Gastroesophageal sphincter (tissue), 4 donors: ENCODE measurements at regions not wholly inside any gene's neighbourhood (a gene's known extent, or its start where the extent isn't known, plus 50 kb on each side); places are given as distances from the start of the nearest gene placed in this dataset.
"Not testable (repeated sequence)": the region's sequence is repeated elsewhere in the genome, so short reads cannot be mapped to it uniquely, and the experiment has no call there.

Experiments used
- ATAC-seq: fragments of 150-250 bp; one replicate; pipeline ENCODE4 v1.9.1; 2016; ENCODE audit warnings: mild to moderate bottlenecking, moderate library complexity
- H3K27ac ChIP-seq, 4 donors: fragments of 200-600 bp; sonication (generic) in 3 of 4; 1 replicate in 3 of 4; 2 replicates in 1 of 4; pipeline ENCODE4 v1.5.1; 2016 to 2019
- H3K27me3 ChIP-seq: fragments of 200-600 bp; sonication (generic); one replicate; pipeline ENCODE4 v1.5.1; 2019
- H3K36me3 ChIP-seq, 2 donors: fragments of 200-600 bp; sonication (generic); one replicate each; pipeline ENCODE4 v1.5.1; 2019; ENCODE audit warnings: control low read depth in 1 of 2
- H3K4me1 ChIP-seq, 3 donors: fragments of 200-600 bp; sonication (generic); 1 replicate in 2 of 3; 2 replicates in 1 of 3; pipeline ENCODE4 v1.5.1; 2016 to 2019; ENCODE audit warnings: control low read depth in 2 of 3
- H3K4me3 ChIP-seq, 2 donors: fragments of 200-600 bp; sonication (generic); one replicate each; pipeline ENCODE4 v1.5.1; 2019; ENCODE audit warnings: mild to moderate bottlenecking in 1 of 2, moderate library complexity in 1 of 2
- H3K9me3 ChIP-seq, 3 donors: fragments of 200-600 bp; sonication (generic); one replicate each; pipeline ENCODE4 v1.5.1; 2017 to 2019; ENCODE audit warnings: control low read depth in 2 of 3
- CTCF ChIP-seq, 4 experiments: fragments of 200-600 bp in 2 of 4; fragments of 450-650 bp in 2 of 4; sonication (generic) in 1 of 4; IDR thresholded peaks; one replicate each; pipeline ENCODE4 v1.5.1; 2017 to 2019; ENCODE audit warnings: antibody characterized with exemption in 4 of 4, mild to moderate bottlenecking in 2 of 4, moderate library complexity in 2 of 4
- EP300 ChIP-seq: sonication (generic); formaldehyde crosslinking; IDR thresholded peaks from one replicate; pipeline ENCODE4 v1.6.1; 2017; ENCODE audit warnings: antibody characterized with exemption, mild to moderate bottlenecking
- POLR2A ChIP-seq, 2 donors: fragments of 450-650 bp; IDR thresholded peaks; one replicate each; pipeline ENCODE4 v1.6.1; 2017; ENCODE audit warnings: antibody characterized with exemption in 2 of 2, mild to moderate bottlenecking in 2 of 2, moderate library complexity in 1 of 2
- POLR2AphosphoS5 ChIP-seq: sonication (generic); formaldehyde crosslinking; IDR thresholded peaks from one replicate; pipeline ENCODE4 v1.6.1; 2017; ENCODE audit warnings: antibody characterized with exemption
- WGBS, 2 donors: methylation state at CpG; one replicate each; pipeline ENCODE4 v1.1.5; 2018; ENCODE audit warnings: low coverage in 1 of 2; 5-methylcytosine and 5-hydroxymethylcytosine counted together

- no peaks in the 10 kb centered on the region for H3K4me1 ChIP-seq
- H3K36me3 ChIP-seq: no peaks in the 10 kb centered on the region
- H3K4me3 ChIP-seq: no peak overlapping the region
- no peak for ATAC-seq
- no peak overlapping the region for H3K27ac ChIP-seq
- TF ChIP-seq POLR2AphosphoS5: no peak
- TF ChIP-seq CTCF (IDR thresholded peaks at IDR 0.05): peak in 3 of 4 experiments; percentile 24 to 44 (median 44)
- WGBS, 2 donors: 14 to 65% methylated on average over 1 to 3 of the region's 3 CpGs
- no peaks in the 10 kb centered on the region for H3K27me3 ChIP-seq
- H3K9me3 ChIP-seq: no peaks in the 10 kb centered on the region
These were observed 647.8 kb downstream of the CD109 start for GRCh38 chr6:74343804-74344203.

GRCh38 chr6:74343321-74343720 lies 647.3 kb downstream of the CD109 start:
- H3K4me3 ChIP-seq, H3K27ac ChIP-seq, H3K27me3 ChIP-seq, ATAC-seq, H3K9me3 ChIP-seq, H3K4me1 ChIP-seq, H3K36me3 ChIP-seq: not testable (repeated sequence)
- 86% methylated on average over 1 of the region's 6 CpGs; no CpG with 5 or more reads in 1 of the 2 donors for WGBS, 2 donors

DNA sequence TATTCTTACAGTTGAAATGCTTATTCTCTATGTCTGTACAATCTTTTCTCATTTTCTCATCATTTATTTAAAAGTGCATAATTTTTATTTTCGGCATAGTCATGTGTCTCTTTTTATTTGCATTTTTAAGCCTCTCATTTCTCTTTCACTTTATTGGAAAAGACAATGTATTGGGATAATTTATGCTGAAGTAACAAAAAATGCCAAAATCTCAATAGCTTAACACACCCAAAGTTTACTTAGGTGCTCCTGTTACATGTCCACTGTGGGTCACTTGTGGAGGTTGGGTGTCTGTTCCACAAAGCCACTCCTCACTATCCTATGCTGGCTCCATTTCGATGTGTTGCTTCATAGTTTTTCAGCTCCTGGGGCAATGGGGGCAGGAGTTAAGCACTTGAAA lies 638.7 kb downstream of the CD109 start:
- no peaks in the 10 kb centered on the region for H3K36me3 ChIP-seq
- no peak overlapping the region for H3K27ac ChIP-seq
- H3K4me3 ChIP-seq: no peak overlapping the region
- WGBS, 2 donors: 93% methylated on average over 2 of the region's 2 CpGs
- TF ChIP-seq EP300: no peak
- no peak for TF ChIP-seq POLR2A (IDR thresholded peaks at IDR 0.05)
- TF ChIP-seq POLR2AphosphoS5: no peak
- no peak for TF ChIP-seq CTCF (IDR thresholded peaks at IDR 0.05)
- H3K4me1 ChIP-seq: no peaks in the 10 kb centered on the region
- H3K27me3 ChIP-seq: no peaks in the 10 kb centered on the region
- ATAC-seq: no peak
- no peaks in the 10 kb centered on the region for H3K9me3 ChIP-seq

- Histone ChIP-seq H3K36me3 (no peaks in the 10 kb centered on the region), H3K4me3 (no peak overlapping the region), H3K9me3 (no peaks in the 10 kb centered on the region), H3K4me1 (no peaks in the 10 kb centered on the region), H3K27me3 (no peaks in the 10 kb centered on the region), H3K27ac (no peak overlapping the region)
- ATAC-seq: no peak
- TF ChIP-seq CTCF (IDR thresholded peaks at IDR 0.05) (no peak), POLR2AphosphoS5 (no peak), EP300 (no peak), POLR2A (IDR thresholded peaks at IDR 0.05) (no peak)
These were observed 637.4 kb downstream of the CD109 start for GRCh38 chr6:74333406-74333805.

DNA sequence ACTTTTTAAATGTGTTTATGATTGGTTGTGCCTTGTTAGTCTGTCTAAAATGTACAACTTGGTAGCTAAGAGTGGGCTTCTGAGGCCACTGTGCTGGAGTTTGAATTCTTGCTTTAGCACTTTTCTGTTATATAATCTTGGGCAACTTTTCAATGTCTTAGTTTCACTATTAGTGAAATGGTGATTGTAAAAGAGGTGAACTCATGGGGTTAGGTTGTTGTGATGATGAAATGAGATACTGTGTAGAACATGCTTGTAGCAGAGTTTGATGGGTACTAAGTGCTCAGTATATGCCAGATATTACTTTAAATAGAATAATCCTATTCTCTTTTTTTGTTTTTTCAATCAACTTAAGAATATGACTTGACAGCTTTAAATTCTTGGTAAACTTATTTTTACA lies 624.7 kb downstream of the CD109 start:
- Histone ChIP-seq H3K4me3 (no peak overlapping the region), H3K27me3 (no peaks in the 10 kb centered on the region), H3K27ac (no peak overlapping the region), H3K9me3 (no peaks in the 10 kb centered on the region), H3K36me3 (no peaks in the 10 kb centered on the region), H3K4me1 (no peaks in the 10 kb centered on the region)
- ATAC-seq: no peak
- TF ChIP-seq EP300 (no peak), CTCF (IDR thresholded peaks at IDR 0.05) (no peak), POLR2A (IDR thresholded peaks at IDR 0.05) (no peak), POLR2AphosphoS5 (no peak)

GRCh38 chr6:74320074-74320473 lies 624.1 kb downstream of the CD109 start:
- ATAC-seq: no peak
- Histone ChIP-seq H3K36me3 (no peaks in the 10 kb centered on the region), H3K9me3 (no peaks in the 10 kb centered on the region), H3K4me3 (no peak overlapping the region), H3K27ac (no peak overlapping the region), H3K27me3 (no peaks in the 10 kb centered on the region), H3K4me1 (no peaks in the 10 kb centered on the region)
- no peak for TF ChIP-seq EP300
- no peak for TF ChIP-seq POLR2A (IDR thresholded peaks at IDR 0.05)
- TF ChIP-seq POLR2AphosphoS5: no peak
- no peak for TF ChIP-seq CTCF (IDR thresholded peaks at IDR 0.05)
